IMR-90 (cell line): ENCODE measurements at regions not wholly inside any gene's neighbourhood (a gene's known extent, or its start where the extent isn't known, plus 50 kb on each side); places are given as distances from the start of the nearest gene placed in this dataset.

Source experiments
- ATAC-seq: fragments of 200-7000 bp; cut with Tn5 transposase; 2 replicates; pipeline ENCODE4 v1.9.1; 2020; ENCODE audit warnings: low read depth, mild to moderate bottlenecking, moderate library complexity
- BruUV-seq: library from RNA; stranded (reverse); fragments of 400-500 nt; replicated peaks from 2 replicates; lab custom pipeline; 2021; lab: Mats Ljungman, UMichigan
- CTCF ChIA-PET: fragments of 300-600 bp; formaldehyde crosslinking; extraction: SDS; loops from one replicate; lab custom pipeline; 2021; ENCODE audit warnings: antibody characterized with exemption; lab: Yijun Ruan, JAX
- POLR2A ChIA-PET: fragments of 300-600 bp; sonication (Branson Sonifier 250); formaldehyde crosslinking; loops from one replicate; lab custom pipeline; 2022; ENCODE audit warnings: antibody characterized with exemption; ENCODE audit not compliant: unreplicated experiment; lab: Charles Lee
- DNase-seq: peaks from one replicate; pipeline ENCODE4 v3.0.0; 2013
- H2AFZ ChIP-seq: replicated peaks from 2 replicates; pipeline ENCODE3; 2013; ENCODE audit warnings: low read length, mild to moderate bottlenecking; ENCODE audit not compliant: poor library complexity
- H2AK5ac ChIP-seq: 2 replicates; pipeline ENCODE4 v1.6.1; 2013; ENCODE audit warnings: low read depth, low read length, inconsistent platforms
- H2AK9ac ChIP-seq: replicated peaks from 2 replicates; pipeline ENCODE3; 2013; ENCODE audit warnings: mild to moderate bottlenecking, low read depth, low read length, moderate library complexity; ENCODE audit not compliant: poor library complexity
- H2BK120ac ChIP-seq: 2 replicates; pipeline ENCODE4 v1.6.1; 2013; ENCODE audit warnings: low read depth, low read length, inconsistent platforms
- H2BK15ac ChIP-seq: 3 replicates; pipeline ENCODE4 v1.6.1; 2013; ENCODE audit warnings: low read depth, low read length, inconsistent platforms
- H2BK20ac ChIP-seq: 2 replicates; pipeline ENCODE4 v1.6.1; 2013; ENCODE audit warnings: low read depth, mild to moderate bottlenecking, inconsistent platforms, low read length, moderate library complexity
- H2BK5ac ChIP-seq: 2 replicates; pipeline ENCODE4 v1.6.1; 2013; ENCODE audit warnings: mild to moderate bottlenecking, low read depth, low read length, inconsistent platforms; ENCODE audit not compliant: poor library complexity, severe bottlenecking
- H3K14ac ChIP-seq: replicated peaks from 2 replicates; pipeline ENCODE4 v1.6.1; 2013; ENCODE audit warnings: low read depth, low read length, inconsistent platforms
- H3K18ac ChIP-seq: 2 replicates; pipeline ENCODE4 v1.6.1; 2013; ENCODE audit warnings: low read depth, low read length, control low read depth
- H3K23ac ChIP-seq: 2 replicates; pipeline ENCODE4 v1.6.1; 2013; ENCODE audit warnings: low read depth, low read length, inconsistent platforms
- H3K27ac ChIP-seq: 2 replicates; pipeline ENCODE4 v1.5.1; 2013; ENCODE audit warnings: mild to moderate bottlenecking, control low read depth, low read length; ENCODE audit not compliant: insufficient read depth
- H3K27me3 ChIP-seq: 2 replicates; pipeline ENCODE4 v1.6.1; 2013; ENCODE audit warnings: low read length; ENCODE audit not compliant: control insufficient read depth, insufficient read depth
- H3K36me3 ChIP-seq: 2 replicates; pipeline ENCODE4 v1.6.1; 2013; ENCODE audit warnings: low read length, mixed read lengths; ENCODE audit not compliant: control insufficient read depth, insufficient read depth
- H3K4ac ChIP-seq: 2 replicates; pipeline ENCODE4 v1.6.1; 2013; ENCODE audit warnings: low read depth, low read length, inconsistent platforms
- H3K4me1 ChIP-seq: 2 replicates; pipeline ENCODE4 v1.6.1; 2013; ENCODE audit warnings: low read length, mixed read lengths; ENCODE audit not compliant: control insufficient read depth, insufficient read depth
- H3K4me2 ChIP-seq: 2 replicates; pipeline ENCODE4 v1.6.1; 2013; ENCODE audit warnings: low read depth, mild to moderate bottlenecking, control low read depth, low read length, moderate library complexity
- H3K4me3 ChIP-seq: 2 replicates; pipeline ENCODE4 v1.5.1; 2013; ENCODE audit warnings: low read depth, mild to moderate bottlenecking, control low read depth, low read length, moderate library complexity; ENCODE audit not compliant: insufficient read depth
- H3K56ac ChIP-seq: 2 replicates; pipeline ENCODE4 v1.6.1; 2013; ENCODE audit warnings: low read length, inconsistent platforms; ENCODE audit not compliant: insufficient read depth; ENCODE audit errors: extremely low read depth
- H3K79me1 ChIP-seq, 2 experiments: 2 replicates each; pipeline ENCODE4 v1.6.1; 2013; ENCODE audit warnings: low read length in 2 of 2, inconsistent platforms in 1 of 2, low read depth in 1 of 2
- H3K9ac ChIP-seq: 2 replicates; pipeline ENCODE4 v1.6.1; 2013; ENCODE audit warnings: low read depth, low read length, control low read depth
- H3K9me1 ChIP-seq: 2 replicates; pipeline ENCODE4 v1.6.1; 2013; ENCODE audit warnings: low read length, inconsistent platforms; ENCODE audit not compliant: insufficient read depth
- H3K9me3 ChIP-seq: 2 replicates; pipeline ENCODE4 v1.6.1; 2013; ENCODE audit warnings: low read length; ENCODE audit not compliant: control insufficient read depth, insufficient read depth
- H4K20me1 ChIP-seq: 2 replicates; pipeline ENCODE4 v1.6.1; 2013; ENCODE audit warnings: low read length, inconsistent platforms; ENCODE audit not compliant: insufficient read depth
- H4K5ac ChIP-seq: 2 replicates; pipeline ENCODE4 v1.6.1; 2013; ENCODE audit warnings: mild to moderate bottlenecking, low read depth, low read length, control low read depth
- H4K8ac ChIP-seq, 2 experiments: 2 replicates each; pipeline ENCODE4 v1.6.1; 2013; ENCODE audit warnings: low read depth in 2 of 2, low read length in 2 of 2, control low read depth in 1 of 2, inconsistent platforms in 1 of 2
- H4K91ac ChIP-seq: 2 replicates; pipeline ENCODE4 v1.6.1; 2013; ENCODE audit warnings: low read depth, low read length, inconsistent platforms; ENCODE audit not compliant: insufficient read depth
- CTCF ChIP-seq: conservative IDR thresholded peaks from 2 replicates; pipeline ENCODE4 v1.5.1; 2012; ENCODE audit warnings: mild to moderate bottlenecking, low read depth, low read length, improper control_type of control experiment
- POLR2A ChIP-seq: IDR thresholded peaks from 2 replicates; pipeline ENCODE4 v1.6.1; 2012; ENCODE audit warnings: mild to moderate bottlenecking, low read depth, low read length
- WGBS, 2 experiments: methylation state at CpG; one replicate each; pipeline versions ENCODE4 v1.1.5 to v1.1.7; 2013; ENCODE audit warnings: missing lambda C conversion rate in 2 of 2; ENCODE audit not compliant: insufficient read length in 1 of 2; ENCODE audit errors: extremely low coverage in 2 of 2; 5-methylcytosine and 5-hydroxymethylcytosine counted together
- dilution Hi-C: fragments of 300-500 bp; cut with HindIII; formaldehyde crosslinking; loops from one replicate; pipeline ENCODE4 v1.14.3; 2018; ENCODE audit warnings: low sequenced_read_pairs; ENCODE audit not compliant: unreplicated experiment
- in situ Hi-C: fragments of 300-500 bp; cut with MboI; formaldehyde crosslinking; loops from 3 replicates; pipeline ENCODE4 v1.14.3; 2019; ENCODE audit warnings: low sequenced_read_pairs, inconsistent platforms, mixed read lengths
- intact Hi-C: fragments of 100-400 bp; cut with micrococcal nuclease; formaldehyde crosslinking; loops from 2 replicates; pipeline ENCODE4 v1.10.0; 2022

DNA sequence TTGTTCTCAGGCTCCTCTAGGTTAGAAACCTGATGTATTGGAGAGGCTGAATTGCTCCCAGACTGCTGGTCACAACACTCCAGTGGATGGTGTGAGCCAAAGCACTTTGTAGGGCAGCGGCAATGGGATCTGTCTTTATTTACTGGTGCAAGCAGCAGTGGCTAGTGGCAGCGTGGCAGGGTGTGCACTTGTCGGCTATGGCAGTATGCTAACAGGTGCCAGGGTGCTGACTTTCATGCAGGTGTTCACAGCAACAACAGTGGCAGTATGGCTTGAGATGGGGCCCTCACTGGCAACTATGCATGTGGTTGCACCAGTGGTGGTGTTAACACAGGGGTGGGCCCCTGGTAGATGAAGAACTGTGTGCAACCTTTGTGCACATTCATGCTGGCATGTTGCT, 347.8 kb downstream of the DSC3 start:
- H3K4ac ChIP-seq, result no peak overlapping the region
- dilution Hi-C loops (no loop called here), intact Hi-C loops (no loop called here), in situ Hi-C loops (no loop called here)
- H2BK5ac ChIP-seq, result no peak overlapping the region
- POLR2A ChIA-PET, result no interaction called here
- H2AK5ac ChIP-seq, result no peak overlapping the region
- no peak overlapping the region for H2BK120ac ChIP-seq
- H3K79me1 ChIP-seq, result no peaks in the 10 kb centered on the region
- TF ChIP-seq POLR2A (no peak), CTCF (no peak)
- no peak overlapping the region for H4K8ac ChIP-seq
- no peak overlapping the region for H3K4me3 ChIP-seq
- H3K4me1 ChIP-seq, result no peaks in the 10 kb centered on the region
- H3K9ac ChIP-seq, result no peak overlapping the region
- H2AK9ac ChIP-seq, result no peak overlapping the region
- no peak overlapping the region for H4K5ac ChIP-seq
- no peak overlapping the region for H3K14ac ChIP-seq
- WGBS, 2 experiments, result 59% methylated on average over 3 of the region's 3 CpGs; no CpG with 5 or more reads in 1 of the 2 experiments
- H3K27ac ChIP-seq, result no peak overlapping the region
- H3K9me3 ChIP-seq, result peaks cover 16% of the 10 kb centered on the region
- no TSS peak for BruUV-seq
- H3K27me3 ChIP-seq, result no peaks in the 10 kb centered on the region
- H2BK20ac ChIP-seq, result no peak overlapping the region
- no peaks in the 10 kb centered on the region for H3K36me3 ChIP-seq
- ATAC-seq (no peak), DNase-seq (no peak)
- H3K56ac ChIP-seq, result no peak overlapping the region
- no peaks in the 10 kb centered on the region for H4K20me1 ChIP-seq
- no peak overlapping the region for H2AFZ ChIP-seq
- H3K9me1 ChIP-seq, result no peaks in the 10 kb centered on the region
- CTCF ChIA-PET, result no interaction called here
- no peak overlapping the region for H4K91ac ChIP-seq
- H3K18ac ChIP-seq, result no peak overlapping the region
- H3K23ac ChIP-seq, result no peak overlapping the region
- no peak overlapping the region for H3K4me2 ChIP-seq
- H2BK15ac ChIP-seq, result no peak overlapping the region
